ENCODE measurements at regions not wholly inside any gene's neighbourhood (a gene's known extent, or its start where the extent isn't known, plus 50 kb on each side); places are given as distances from the start of the nearest gene placed in this dataset.

- intact Hi-C loops (cut with micrococcal nuclease) = no loop called here
- BruUV-seq (replicated peaks) = no TSS peak
- Histone ChIP-seq H3K36me3 (ENCODE audit: low read depth, low read length) (no peaks in the 10 kb centered on the region), H3K27ac (ENCODE audit: low read length) (no peak overlapping the region), H3K4me2 (ENCODE audit: low read length) (no peak overlapping the region), H3K4me3 (ENCODE audit: low read length) (no peak overlapping the region), H3K27me3 (ENCODE audit: low read length) (no peaks in the 10 kb centered on the region), H3K4me1 (ENCODE audit: insufficient read depth, low read length) (peaks cover 10% of the 10 kb centered on the region; the same call in 1 of the 2 replicates), H4K20me1 (ENCODE audit: low read length) (no peaks in the 10 kb centered on the region), H3F3A (ENCODE audit: low read length, unreplicated experiment) (no peaks in the 10 kb centered on the region), H3K9ac (ENCODE audit: low read length) (no peak overlapping the region), H3K9me2 (replicated peaks; ENCODE audit: low read length) (no peaks in the 10 kb centered on the region), H2AFZ (ENCODE audit: low read length) (no peak overlapping the region), H3K9me3 (ENCODE audit: low read length) (no peaks in the 10 kb centered on the region), H3K79me2 (ENCODE audit: low read length) (no peaks in the 10 kb centered on the region)
- ATAC-seq = no peak
- POLR2A ChIA-PET (ENCODE audit: unreplicated experiment) = interaction anchor here (0.5 kb wide), 1 partner anchor 182 kb away, joined by 3 read pairs; no protein-coding TSS in a partner anchor
- CTCF ChIA-PET = no interaction called here
- TF ChIP-seq EZH2 (IDR thresholded peaks at IDR 0.05; ENCODE audit: low read length, unreplicated experiment) (no peak), EZH2phosphoT487 (IDR thresholded peaks at IDR 0.05; ENCODE audit: borderline replicate concordance, low read length) (no peak)
- TF ChIP-seq, protein P1, sequence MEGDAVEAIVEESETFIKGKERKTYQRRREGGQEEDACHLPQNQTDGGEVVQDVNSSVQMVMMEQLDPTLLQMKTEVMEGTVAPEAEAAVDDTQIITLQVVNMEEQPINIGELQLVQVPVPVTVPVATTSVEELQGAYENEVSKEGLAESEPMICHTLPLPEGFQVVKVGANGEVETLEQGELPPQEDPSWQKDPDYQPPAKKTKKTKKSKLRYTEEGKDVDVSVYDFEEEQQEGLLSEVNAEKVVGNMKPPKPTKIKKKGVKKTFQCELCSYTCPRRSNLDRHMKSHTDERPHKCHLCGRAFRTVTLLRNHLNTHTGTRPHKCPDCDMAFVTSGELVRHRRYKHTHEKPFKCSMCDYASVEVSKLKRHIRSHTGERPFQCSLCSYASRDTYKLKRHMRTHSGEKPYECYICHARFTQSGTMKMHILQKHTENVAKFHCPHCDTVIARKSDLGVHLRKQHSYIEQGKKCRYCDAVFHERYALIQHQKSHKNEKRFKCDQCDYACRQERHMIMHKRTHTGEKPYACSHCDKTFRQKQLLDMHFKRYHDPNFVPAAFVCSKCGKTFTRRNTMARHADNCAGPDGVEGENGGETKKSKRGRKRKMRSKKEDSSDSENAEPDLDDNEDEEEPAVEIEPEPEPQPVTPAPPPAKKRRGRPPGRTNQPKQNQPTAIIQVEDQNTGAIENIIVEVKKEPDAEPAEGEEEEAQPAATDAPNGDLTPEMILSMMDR (conservative IDR thresholded peaks at IDR 0.05; ENCODE audit: low read depth, low read length) = no peak
- DNase-seq = no peak
Observed at GRCh38 chr10:78938695-78939672, 129.8 kb upstream of the ZMIZ1 start.

DNA sequence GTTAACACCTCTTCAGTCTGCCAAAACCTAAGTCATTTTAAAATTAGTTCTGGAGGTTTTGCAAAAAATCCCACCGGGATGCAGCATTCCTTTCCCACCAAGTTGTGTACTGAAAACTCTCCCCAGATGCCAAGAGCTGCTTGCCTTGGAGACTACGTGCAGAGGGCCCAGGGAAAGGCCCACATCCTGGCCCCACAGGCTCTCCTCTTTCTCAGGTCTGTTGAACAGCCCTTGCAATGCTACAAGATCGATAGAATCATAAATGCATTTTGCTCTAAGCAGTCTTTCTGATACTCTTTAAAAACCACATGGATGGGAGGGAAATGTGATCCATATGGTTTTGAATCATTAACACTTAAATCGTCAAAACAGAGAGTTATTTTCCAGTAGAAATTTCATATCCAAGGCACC, 126.7 kb upstream of the ZMIZ1 start:
- TF ChIP-seq, protein P1 (conservative IDR thresholded peaks at IDR 0.05; ENCODE audit: low read depth, low read length) = no peak
- TF ChIP-seq EZH2phosphoT487 (IDR thresholded peaks at IDR 0.05; ENCODE audit: borderline replicate concordance, low read length) (no peak), EZH2 (IDR thresholded peaks at IDR 0.05; ENCODE audit: low read length, unreplicated experiment) (no peak)
- H3K27me3 ChIP-seq (ENCODE audit: low read length) = no peaks in the 10 kb centered on the region
- H3K79me2 ChIP-seq (ENCODE audit: low read length) = no peaks in the 10 kb centered on the region
- no peak overlapping the region for H2AFZ ChIP-seq (ENCODE audit: low read length)
- BruUV-seq (replicated peaks) = no TSS peak
- intact Hi-C loops (cut with micrococcal nuclease) = no loop called here
- CTCF ChIA-PET = no interaction called here
- H3K9ac ChIP-seq (ENCODE audit: low read length) = no peak overlapping the region
- no peak overlapping the region for H3K4me3 ChIP-seq (ENCODE audit: low read length)
- H3K36me3 ChIP-seq (ENCODE audit: low read depth, low read length) = no peaks in the 10 kb centered on the region
- no peaks in the 10 kb centered on the region for H3K9me2 ChIP-seq (replicated peaks; ENCODE audit: low read length)
- H3K27ac ChIP-seq (ENCODE audit: low read length) = no peak overlapping the region
- no peaks in the 10 kb centered on the region for H4K20me1 ChIP-seq (ENCODE audit: low read length)
- H3K4me2 ChIP-seq (ENCODE audit: low read length) = no peak overlapping the region
- H3K9me3 ChIP-seq (ENCODE audit: low read length) = no peaks in the 10 kb centered on the region
- ATAC-seq (no peak), DNase-seq (no peak)
- no peaks in the 10 kb centered on the region for H3F3A ChIP-seq (ENCODE audit: low read length, unreplicated experiment)
- peaks cover 7% of the 10 kb centered on the region; the same call in 1 of the 2 replicates for H3K4me1 ChIP-seq (ENCODE audit: insufficient read depth, low read length)
- POLR2A ChIA-PET (ENCODE audit: unreplicated experiment) = interaction anchor here (0.6 kb wide), 1 partner anchor 15 kb away, joined by 3 read pairs; no protein-coding TSS in a partner anchor

Data from PC-3 (cell line).